HG03342 (cell line): ENCODE measurements at regions not wholly inside any gene's neighbourhood (a gene's known extent, or its start where the extent isn't known, plus 50 kb on each side); places are given as distances from the start of the nearest gene placed in this dataset.

Experiments used
- ATAC-seq: cut with Tn5 transposase; IDR thresholded peaks from one replicate; pipeline ENCODE4 v1.9.1; 2021; ENCODE audit warnings: mild to moderate bottlenecking, moderate library complexity; ENCODE audit not compliant: unreplicated experiment

DNA sequence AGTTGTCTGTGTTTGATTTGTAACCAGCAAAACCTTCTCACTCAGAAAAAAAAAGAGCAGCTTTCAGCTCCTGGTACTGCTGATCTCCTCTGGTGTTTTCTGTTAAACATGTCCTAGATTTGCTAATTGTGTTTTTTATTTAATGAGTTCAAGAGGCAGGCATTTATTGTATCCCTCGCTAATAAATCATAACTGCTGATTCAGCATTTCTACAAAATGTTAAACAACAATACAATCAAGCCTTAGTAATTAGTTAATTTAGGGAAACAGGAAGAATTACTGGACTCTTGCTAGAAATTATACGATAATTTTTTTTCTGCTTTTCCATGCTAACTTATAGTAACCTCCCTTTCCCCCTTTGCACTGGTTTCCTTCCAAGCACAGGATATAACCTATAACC lies 66.8 kb upstream of the NRP1 start:
- no peak for ATAC-seq

DNA sequence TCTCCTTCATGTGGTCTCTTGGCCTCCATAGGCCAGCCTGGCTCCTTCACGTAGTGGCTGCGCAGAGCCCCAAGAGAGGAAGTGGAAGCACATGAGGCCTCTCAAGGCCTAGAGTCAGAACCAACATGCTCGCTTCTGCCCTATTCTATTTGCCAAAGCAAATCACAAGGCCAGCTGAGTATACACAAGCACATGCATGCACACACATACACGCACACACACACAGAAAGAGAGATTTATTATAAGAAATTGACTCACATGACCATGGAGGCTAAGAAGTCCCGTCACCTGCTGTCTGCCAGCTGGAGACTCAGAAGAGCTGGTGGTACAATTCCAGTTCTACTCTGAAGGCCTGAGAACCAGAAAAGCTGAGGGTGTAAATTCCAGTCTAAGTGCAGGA lies 64.3 kb upstream of the NRP1 start:
- no peak for ATAC-seq

GRCh38 chr10:33396938-33397337 lies 62.5 kb upstream of the NRP1 start:
- ATAC-seq: no peak

- ATAC-seq: no peak
These were observed 61.8 kb upstream of the NRP1 start for GRCh38 chr10:33396279-33396678.

GRCh38 chr10:33395201-33395600 lies 60.7 kb upstream of the NRP1 start:
- ATAC-seq: no peak

- no peak for ATAC-seq
These were observed 58.2 kb upstream of the NRP1 start for GRCh38 chr10:33392706-33393105.

DNA sequence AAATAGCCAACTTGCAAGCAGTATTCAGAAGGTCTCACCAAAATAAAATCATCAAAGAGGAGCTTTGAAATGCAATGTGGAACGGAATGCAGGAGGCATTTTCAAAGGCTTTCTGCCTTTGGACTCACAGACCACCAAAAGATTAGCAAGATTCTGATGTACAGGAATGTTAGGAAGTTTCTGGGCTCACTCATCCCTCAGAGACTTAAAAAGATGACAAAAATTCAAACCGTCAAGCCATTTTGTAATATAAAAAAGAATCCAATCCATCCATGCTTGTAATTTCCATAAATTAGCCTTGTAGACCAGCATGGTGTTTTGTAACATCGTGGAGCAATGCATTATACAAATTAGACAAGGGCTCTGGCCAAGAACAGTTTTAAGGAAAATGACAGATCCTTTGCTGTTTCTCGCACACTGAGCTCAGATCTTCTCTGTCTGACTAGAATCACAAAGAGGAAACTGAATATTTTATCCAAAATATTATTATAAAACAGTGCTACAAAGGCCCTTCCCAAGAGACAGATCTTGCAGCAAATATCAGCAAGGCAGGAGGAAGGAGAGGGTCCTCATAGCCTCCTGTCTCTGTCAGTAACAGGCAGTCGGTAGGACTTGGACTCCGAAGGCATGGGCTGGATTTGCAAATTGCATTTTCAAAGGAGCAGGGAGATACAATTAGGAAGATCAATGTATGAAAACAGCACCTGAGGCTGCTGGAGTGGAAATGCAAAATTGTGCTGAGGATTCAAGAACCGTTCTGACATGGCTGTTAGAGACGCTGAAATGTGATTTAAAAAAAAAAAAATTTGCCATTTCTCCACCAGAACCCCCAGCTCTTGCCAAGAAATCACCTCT lies 57.4 kb upstream of the NRP1 start:
- no peak for ATAC-seq

DNA sequence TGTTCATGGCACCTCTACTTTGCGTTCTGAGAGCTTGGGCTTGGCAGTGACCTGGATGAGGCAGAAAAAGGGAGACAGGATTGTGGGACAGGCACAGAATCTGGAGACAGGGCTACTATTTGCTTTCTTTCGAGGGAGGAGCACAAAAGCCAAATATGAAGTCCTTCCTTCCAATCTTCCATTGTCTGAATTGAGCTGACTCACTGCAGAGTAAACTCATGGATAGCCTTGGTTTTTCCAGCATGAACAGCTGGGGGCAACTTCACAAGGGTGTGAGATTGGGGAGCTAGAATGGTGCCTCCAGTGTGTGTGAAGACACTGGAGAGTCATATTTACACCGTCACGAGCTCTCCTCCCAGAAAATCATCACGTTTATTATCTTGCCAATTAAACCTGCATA lies 55.6 kb upstream of the NRP1 start:
- ATAC-seq: no peak

DNA sequence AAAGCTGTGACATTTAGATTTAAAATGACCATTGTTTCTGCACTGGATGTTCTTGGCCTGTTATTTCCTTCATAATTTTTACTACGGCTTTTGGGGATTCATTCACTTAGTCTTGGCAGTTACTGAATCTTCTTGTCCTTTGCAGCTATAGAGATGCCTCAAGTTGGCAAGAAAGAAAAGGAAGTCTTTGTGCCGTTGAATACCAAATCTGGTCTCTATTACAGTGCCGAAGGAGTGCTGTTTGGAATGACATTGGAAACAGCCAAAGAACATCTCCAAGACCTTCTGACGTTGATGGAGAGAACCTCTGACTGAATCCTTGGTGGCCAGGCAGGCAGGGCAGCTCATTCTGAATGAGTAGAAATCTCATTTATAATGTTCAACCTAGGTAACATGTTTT lies 54.3 kb upstream of the NRP1 start:
- no peak for ATAC-seq

DNA sequence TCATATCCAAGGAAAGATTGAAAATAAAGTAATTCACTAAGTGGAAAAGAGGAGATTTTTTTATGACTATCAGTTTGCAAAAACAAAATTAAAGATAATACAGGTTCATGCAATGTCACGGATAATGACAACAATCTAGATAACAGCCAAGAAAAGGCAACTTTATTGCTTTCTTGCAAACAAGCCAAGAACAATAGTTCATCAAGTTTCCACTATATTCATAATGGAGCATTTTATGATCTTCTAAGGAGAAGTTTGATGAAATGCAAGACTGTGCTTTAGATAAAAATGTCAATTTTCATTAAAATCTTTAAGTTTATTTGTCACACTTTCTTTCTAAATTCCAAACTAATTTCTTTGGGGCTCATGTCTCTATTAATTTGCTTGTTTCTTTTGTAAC lies 53.9 kb upstream of the NRP1 start:
- ATAC-seq: no peak

GRCh38 chr10:33387720-33388119 lies 53.3 kb upstream of the NRP1 start:
- no peak for ATAC-seq

- ATAC-seq: no peak
These were observed 52.5 kb upstream of the NRP1 start for GRCh38 chr10:33386926-33387325.

DNA sequence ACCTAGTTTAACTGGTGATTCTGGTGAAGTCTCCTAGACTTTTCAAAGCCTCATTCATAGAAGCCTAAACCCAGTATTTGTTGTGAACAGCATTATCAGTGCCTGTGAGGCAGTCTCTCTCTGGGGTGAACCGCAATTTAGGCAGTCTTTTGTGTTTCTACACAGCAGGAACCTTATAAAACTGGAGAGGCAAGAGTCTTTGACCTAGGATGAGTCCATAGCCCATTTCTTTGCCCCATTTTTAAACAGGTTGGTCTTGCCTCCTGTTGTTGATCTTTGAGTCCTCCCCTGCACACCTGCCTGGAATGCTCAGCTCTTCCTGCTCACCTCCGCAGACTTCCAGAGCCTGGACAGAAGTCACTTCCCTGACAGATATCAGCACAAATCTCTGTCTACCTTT lies 51.2 kb upstream of the NRP1 start:
- no peak for ATAC-seq

GRCh38 chr10:33385015-33385414 lies 50.5 kb upstream of the NRP1 start:
- no peak for ATAC-seq
